Colonic mucosa (tissue), 4 donors: ENCODE measurements at regions not wholly inside any gene's neighbourhood (a gene's known extent, or its start where the extent isn't known, plus 50 kb on each side); places are given as distances from the start of the nearest gene placed in this dataset.

Source experiments
- DNase-seq: peaks from one replicate; pipeline ENCODE4 v3.0.0-alpha.2; 2020
- H3K27ac ChIP-seq: fragments of 200-600 bp; one replicate; pipeline ENCODE4 v1.8.0; 2021
- H3K27me3 ChIP-seq: fragments of 200-600 bp; one replicate; pipeline ENCODE4 v1.8.0; 2021
- H3K36me3 ChIP-seq: fragments of 200-600 bp; one replicate; pipeline ENCODE4 v1.8.0; 2021
- H3K4me1 ChIP-seq: fragments of 200-600 bp; one replicate; pipeline ENCODE4 v1.8.0; 2021; ENCODE audit warnings: mild to moderate bottlenecking
- H3K4me3 ChIP-seq: fragments of 200-600 bp; one replicate; pipeline ENCODE4 v1.8.0; 2021
- H3K9ac ChIP-seq, 2 donors: one replicate each; pipeline ENCODE4 v1.7.0; 2013; ENCODE audit warnings: control low read depth in 2 of 2, low read depth in 2 of 2, low read length in 2 of 2
- H3K9me3 ChIP-seq: fragments of 200-600 bp; one replicate; pipeline ENCODE4 v1.8.0; 2021
- intact Hi-C: fragments of 100-400 bp; cut with DNase I; formaldehyde crosslinking; loops from one replicate; pipeline ENCODE4 v1.14.1; 2022
- TF ChIP-seq, protein P1 (sequence below): fragments of 200-600 bp; IDR thresholded peaks from one replicate; pipeline ENCODE4 v1.8.0; 2022; ENCODE audit warnings: antibody characterized with exemption, mild to moderate bottlenecking
- donor health status: healthy.
- donor health status: DM: no; HTN: no; CAD: no.
- donor health status: DM: no; HTN: no; CAD: no.

DNA sequence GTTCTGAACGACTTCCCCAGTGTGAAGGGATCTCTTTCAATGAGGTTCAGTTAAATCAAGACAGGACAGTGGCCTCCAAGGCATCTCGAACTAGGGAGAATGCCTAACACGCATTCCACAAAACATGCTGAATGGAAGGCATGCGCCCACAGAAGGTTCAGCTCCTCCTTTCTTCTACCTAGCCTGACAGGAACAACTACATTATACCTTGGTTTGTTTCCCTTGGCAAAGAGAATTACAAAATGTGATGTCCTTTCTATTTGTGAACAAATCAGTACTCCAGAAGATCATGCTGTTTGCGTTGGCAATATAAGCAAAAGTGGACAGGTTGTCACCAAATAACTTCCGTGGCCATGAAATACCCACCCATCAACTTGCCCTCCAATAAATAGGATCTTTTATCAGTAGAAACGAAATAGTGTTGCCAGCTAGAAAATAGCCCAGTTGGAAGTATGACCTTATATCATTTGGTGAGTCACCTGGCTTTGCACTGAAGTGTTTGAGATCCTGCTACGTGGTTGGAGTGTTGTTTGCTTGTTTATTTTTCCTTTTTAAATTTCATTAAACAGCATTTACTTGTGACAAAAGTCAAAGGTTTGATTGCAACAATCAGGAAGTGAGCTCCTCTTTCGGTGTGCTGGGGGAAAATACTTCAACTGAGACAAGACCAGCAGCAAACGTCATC, 117.0 kb upstream of the FAM204A start:
- H3K9ac ChIP-seq, result peak overlapping the region in 1 of 2 donors; percentile 36
- H3K36me3 ChIP-seq, result no peaks in the 10 kb centered on the region
- TF ChIP-seq, protein P1, sequence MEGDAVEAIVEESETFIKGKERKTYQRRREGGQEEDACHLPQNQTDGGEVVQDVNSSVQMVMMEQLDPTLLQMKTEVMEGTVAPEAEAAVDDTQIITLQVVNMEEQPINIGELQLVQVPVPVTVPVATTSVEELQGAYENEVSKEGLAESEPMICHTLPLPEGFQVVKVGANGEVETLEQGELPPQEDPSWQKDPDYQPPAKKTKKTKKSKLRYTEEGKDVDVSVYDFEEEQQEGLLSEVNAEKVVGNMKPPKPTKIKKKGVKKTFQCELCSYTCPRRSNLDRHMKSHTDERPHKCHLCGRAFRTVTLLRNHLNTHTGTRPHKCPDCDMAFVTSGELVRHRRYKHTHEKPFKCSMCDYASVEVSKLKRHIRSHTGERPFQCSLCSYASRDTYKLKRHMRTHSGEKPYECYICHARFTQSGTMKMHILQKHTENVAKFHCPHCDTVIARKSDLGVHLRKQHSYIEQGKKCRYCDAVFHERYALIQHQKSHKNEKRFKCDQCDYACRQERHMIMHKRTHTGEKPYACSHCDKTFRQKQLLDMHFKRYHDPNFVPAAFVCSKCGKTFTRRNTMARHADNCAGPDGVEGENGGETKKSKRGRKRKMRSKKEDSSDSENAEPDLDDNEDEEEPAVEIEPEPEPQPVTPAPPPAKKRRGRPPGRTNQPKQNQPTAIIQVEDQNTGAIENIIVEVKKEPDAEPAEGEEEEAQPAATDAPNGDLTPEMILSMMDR, result no peak
- no peak for DNase-seq
- H3K4me3 ChIP-seq, result no peak overlapping the region
- no peak overlapping the region for H3K27ac ChIP-seq
- H3K9me3 ChIP-seq, result no peaks in the 10 kb centered on the region
- H3K27me3 ChIP-seq, result no peaks in the 10 kb centered on the region
- intact Hi-C loops, result no loop called here
- no peaks in the 10 kb centered on the region for H3K4me1 ChIP-seq

DNA sequence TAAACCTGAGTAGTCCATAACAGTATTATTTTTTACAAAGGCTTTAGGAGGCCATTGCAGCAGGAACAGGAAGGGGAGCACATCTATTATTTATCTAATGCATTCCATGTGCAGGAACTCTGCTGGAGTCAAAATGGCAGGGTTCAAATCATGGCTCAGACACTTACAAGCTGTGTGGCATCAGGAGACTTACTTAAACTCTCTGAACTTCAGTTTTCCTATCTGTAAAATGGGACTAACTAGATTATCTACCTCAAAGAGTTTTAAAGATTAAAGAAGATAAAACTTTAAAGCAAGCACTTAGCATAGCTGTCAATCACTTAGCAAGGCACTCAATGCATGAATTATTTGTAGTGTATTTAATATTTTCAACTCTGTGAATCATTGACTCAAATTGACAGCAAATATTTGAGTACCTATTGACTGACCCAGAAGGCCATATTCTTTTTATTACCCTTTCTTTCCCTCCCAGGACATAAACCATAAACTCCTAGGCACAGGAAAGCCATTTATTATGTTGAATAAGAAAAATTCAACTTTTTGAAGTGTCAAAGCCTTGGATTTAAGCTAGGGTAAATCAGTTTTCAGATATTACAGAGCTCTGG, 115.8 kb upstream of the FAM204A start:
- Histone ChIP-seq H3K4me3 (no peak overlapping the region), H3K36me3 (no peaks in the 10 kb centered on the region), H3K27ac (peak overlapping the region; percentile 60), H3K27me3 (no peaks in the 10 kb centered on the region), H3K9ac (no peak overlapping the region), H3K9me3 (no peaks in the 10 kb centered on the region), H3K4me1 (no peaks in the 10 kb centered on the region)
- DNase-seq, result no peak
- TF ChIP-seq, protein P1, result no peak
- intact Hi-C loops, result no loop called here

DNA sequence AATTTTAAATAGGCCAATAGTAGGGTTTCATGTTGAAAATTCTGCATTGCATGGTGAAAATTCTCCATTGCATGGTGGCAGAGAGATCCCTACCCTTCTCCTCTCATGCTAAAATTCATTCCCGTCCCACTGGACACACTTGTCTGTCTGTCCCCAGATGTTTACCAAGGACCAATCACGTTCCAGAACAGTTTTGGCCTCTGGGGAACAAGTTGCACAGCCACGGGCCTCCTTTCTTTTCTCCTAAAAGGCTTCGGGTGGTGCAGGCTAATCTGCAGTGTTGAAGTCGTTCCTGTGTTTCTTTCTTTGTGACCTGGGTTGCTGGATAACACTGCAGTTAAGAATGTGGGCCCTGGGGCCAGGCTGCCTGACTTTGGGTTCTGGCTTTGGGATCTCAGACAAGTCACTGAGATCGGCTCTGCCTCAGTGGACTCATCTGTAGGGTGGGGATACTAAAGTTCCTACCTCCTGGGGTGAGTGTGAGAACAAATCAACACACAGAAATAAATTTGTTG, 113.1 kb upstream of the FAM204A start:
- no peaks in the 10 kb centered on the region for H3K4me1 ChIP-seq
- intact Hi-C loops, result no loop called here
- no peak overlapping the region for H3K9ac ChIP-seq
- H3K4me3 ChIP-seq, result no peak overlapping the region
- H3K9me3 ChIP-seq, result no peaks in the 10 kb centered on the region
- H3K36me3 ChIP-seq, result no peaks in the 10 kb centered on the region
- no peaks in the 10 kb centered on the region for H3K27me3 ChIP-seq
- no peak for DNase-seq
- H3K27ac ChIP-seq, result no peak overlapping the region
- TF ChIP-seq, protein P1, result no peak

DNA sequence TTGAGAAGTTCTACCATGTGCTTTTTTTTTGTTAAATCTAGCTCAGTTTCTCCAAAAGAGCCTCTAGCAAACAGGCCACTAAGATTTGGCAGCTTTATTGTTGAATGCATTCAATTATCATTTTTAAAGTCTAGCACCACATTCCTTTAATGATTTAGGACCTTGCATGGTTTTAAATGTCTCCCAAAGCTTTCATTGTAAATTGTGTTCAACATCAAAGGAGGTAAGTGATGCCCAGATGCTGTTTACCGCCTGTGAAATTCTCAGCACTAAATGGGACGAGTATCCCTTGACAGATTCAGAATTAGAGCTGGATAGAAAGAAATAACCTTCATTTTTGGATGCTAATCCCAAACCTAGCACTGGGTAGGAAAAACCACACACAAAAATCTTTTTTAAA, 112.1 kb upstream of the FAM204A start:
- Histone ChIP-seq H3K4me1 (no peaks in the 10 kb centered on the region), H3K27me3 (no peaks in the 10 kb centered on the region), H3K4me3 (no peak overlapping the region), H3K9me3 (no peaks in the 10 kb centered on the region), H3K9ac (no peak overlapping the region), H3K27ac (no peak overlapping the region), H3K36me3 (no peaks in the 10 kb centered on the region)
- TF ChIP-seq, protein P1, result no peak
- intact Hi-C loops, result no loop called here
- no peak for DNase-seq

DNA sequence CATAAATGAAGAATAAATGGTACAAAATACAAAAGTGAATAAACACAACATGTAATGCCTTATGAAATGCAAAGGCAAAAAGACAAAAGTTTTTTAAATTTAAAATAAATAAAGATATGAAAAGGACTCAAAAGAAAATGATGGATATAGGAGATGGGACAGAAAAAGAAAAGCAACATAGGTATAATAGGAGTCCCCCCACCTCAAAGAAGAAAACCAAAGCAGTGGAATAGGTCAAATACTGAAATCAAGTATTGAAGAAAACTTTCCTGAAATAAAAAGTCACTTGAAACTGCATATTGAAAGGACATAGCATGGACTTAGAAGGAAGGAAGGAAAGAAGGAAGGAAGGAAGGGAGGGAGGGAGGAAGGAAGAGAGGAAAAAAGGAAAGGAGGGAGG, 110.0 kb upstream of the FAM204A start:
- Histone ChIP-seq H3K9ac (no peak overlapping the region), H3K4me3 (no peak overlapping the region), H3K4me1 (no peaks in the 10 kb centered on the region), H3K27me3 (no peaks in the 10 kb centered on the region), H3K36me3 (no peaks in the 10 kb centered on the region), H3K27ac (no peak overlapping the region), H3K9me3 (no peaks in the 10 kb centered on the region)
- intact Hi-C loops, result no loop called here
- DNase-seq, result no peak
- TF ChIP-seq, protein P1, result no peak
